CD14-positive monocyte (primary cell): ENCODE measurements at regions not wholly inside any gene's neighbourhood (a gene's known extent, or its start where the extent isn't known, plus 50 kb on each side); places are given as distances from the start of the nearest gene placed in this dataset.

ENCODE experiments used
- DNase-seq, 3 donors: peaks; one replicate each; pipeline ENCODE4 v3.0.0-alpha.2; 2011 to 2022
- H2AFZ ChIP-seq: 2 replicates; pipeline ENCODE4 v1.6.0; 2012; ENCODE audit warnings: mild to moderate bottlenecking, low read depth, low read length, inconsistent platforms; ENCODE audit not compliant: insufficient read depth, poor library complexity, severe bottlenecking
- H3K27ac ChIP-seq, 2 donors: 1 replicate in 1 of 2; 2 replicates in 1 of 2; pipeline ENCODE4 v1.5.1; 2012 to 2013; ENCODE audit warnings: low read length in 2 of 2, control low read depth in 1 of 2, inconsistent platforms in 1 of 2, low read depth in 1 of 2, mild to moderate bottlenecking in 1 of 2
- H3K27me3 ChIP-seq, 2 donors: one replicate each; pipeline versions ENCODE4 v1.6.0 to v1.6.1; 2011 to 2013; ENCODE audit warnings: low read length in 2 of 2; ENCODE audit not compliant: control insufficient read depth in 2 of 2, insufficient read depth in 2 of 2
- H3K36me3 ChIP-seq, 2 donors: replicated peaks in 1 of 2; 1 replicate in 1 of 2; 2 replicates in 1 of 2; pipeline versions ENCODE4 v1.5.1 to v1.6.1; 2012 to 2013; ENCODE audit warnings: low read length in 2 of 2, control low read depth in 1 of 2, inconsistent platforms in 1 of 2, mild to moderate bottlenecking in 1 of 2; ENCODE audit not compliant: insufficient read depth in 2 of 2, control insufficient read depth in 1 of 2
- H3K4me1 ChIP-seq, 2 donors: 1 replicate in 1 of 2; 2 replicates in 1 of 2; pipeline versions ENCODE4 v1.5.1 to v1.6.1; 2012 to 2013; ENCODE audit warnings: low read length in 2 of 2, control low read depth in 1 of 2, inconsistent platforms in 1 of 2, mild to moderate bottlenecking in 1 of 2, moderate library complexity in 1 of 2; ENCODE audit not compliant: insufficient read depth in 2 of 2, control insufficient read depth in 1 of 2
- H3K4me2 ChIP-seq: replicated peaks from 2 replicates; pipeline ENCODE3; 2012; ENCODE audit warnings: low read length, moderate library complexity, mild to moderate bottlenecking; ENCODE audit not compliant: poor library complexity, severe bottlenecking; ENCODE audit errors: extremely low read depth
- H3K4me3 ChIP-seq, 3 experiments: fragments of 200-600 bp in 1 of 3; sonication (generic) in 1 of 3; replicated peaks in 1 of 3; 1 replicate in 2 of 3; 2 replicates in 1 of 3; pipeline ENCODE4 v1.5.1; 2011 to 2013; ENCODE audit warnings: low read length in 3 of 3, mild to moderate bottlenecking in 3 of 3, control low read depth in 2 of 3, low read depth in 2 of 3, inconsistent platforms in 1 of 3, moderate library complexity in 1 of 3
- H3K79me2 ChIP-seq: 2 replicates; pipeline ENCODE4 v1.6.0; 2012; ENCODE audit warnings: mild to moderate bottlenecking, control low read depth, inconsistent platforms, low read length, moderate library complexity; ENCODE audit not compliant: insufficient read depth
- H3K9ac ChIP-seq: 2 replicates; pipeline ENCODE4 v1.6.0; 2017; ENCODE audit warnings: low read length, mild to moderate bottlenecking; ENCODE audit not compliant: insufficient read depth, poor library complexity, severe bottlenecking
- H3K9me3 ChIP-seq, 2 donors: replicated peaks in 1 of 2; 1 replicate in 1 of 2; 2 replicates in 1 of 2; pipeline versions ENCODE4 v1.5.1 to v1.6.1; 2012 to 2013; ENCODE audit warnings: low read length in 2 of 2, control low read depth in 1 of 2; ENCODE audit not compliant: control insufficient read depth in 1 of 2, insufficient read depth in 1 of 2
- H4K20me1 ChIP-seq: 2 replicates; pipeline ENCODE4 v1.6.0; 2012; ENCODE audit warnings: mild to moderate bottlenecking, low read length, control low read depth, moderate library complexity; ENCODE audit not compliant: insufficient read depth
- H3K27ac Mint-ChIP-seq, 7 donors: one replicate each; pipeline ENCODE4 v1.8.0; 2020; ENCODE audit warnings: mild to moderate bottlenecking in 7 of 7, mixed read lengths in 7 of 7, moderate library complexity in 6 of 7, inconsistent platforms in 2 of 7
- H3K27me3 Mint-ChIP-seq, 3 donors: one replicate each; pipeline ENCODE4 v1.8.0; 2021 to 2022; ENCODE audit warnings: low read depth in 3 of 3, mild to moderate bottlenecking in 3 of 3, mixed read lengths in 3 of 3, moderate library complexity in 3 of 3, inconsistent platforms in 1 of 3
- H3K36me3 Mint-ChIP-seq, 2 donors: one replicate each; pipeline ENCODE4 v1.8.0; 2020; ENCODE audit warnings: mixed read lengths in 2 of 2, inconsistent platforms in 1 of 2, mild to moderate bottlenecking in 1 of 2
- H3K4me1 Mint-ChIP-seq: one replicate; pipeline ENCODE4 v1.8.0; 2020; ENCODE audit warnings: mild to moderate bottlenecking, mixed read lengths
- H3K4me3 Mint-ChIP-seq, 2 donors: one replicate each; pipeline ENCODE4 v1.8.0; 2020; ENCODE audit warnings: mild to moderate bottlenecking in 2 of 2, mixed read lengths in 2 of 2, moderate library complexity in 1 of 2
- H3K9me3 Mint-ChIP-seq, 7 donors: one replicate each; pipeline ENCODE4 v1.8.0; 2020 to 2022; ENCODE audit warnings: mixed read lengths in 7 of 7, mild to moderate bottlenecking in 6 of 7, moderate library complexity in 6 of 7, inconsistent platforms in 2 of 7
- WGBS: methylation state at CpG from one replicate; pipeline ENCODE4 v1.1.5; 2013; ENCODE audit warnings: missing lambda C conversion rate; ENCODE audit not compliant: insufficient coverage; 5-methylcytosine and 5-hydroxymethylcytosine counted together
- intact Hi-C, 2 donors: fragments of 100-400 bp; cut with micrococcal nuclease; formaldehyde crosslinking; loops; one replicate each; pipeline versions ENCODE4 v1.15.0 to v1.15.1; 2023
- TF ChIP-seq, protein P1 (sequence below): fragments of 200-600 bp; IDR thresholded peaks from one replicate; pipeline ENCODE4 v1.8.0; 2022; ENCODE audit warnings: antibody characterized with exemption, mild to moderate bottlenecking

DNA sequence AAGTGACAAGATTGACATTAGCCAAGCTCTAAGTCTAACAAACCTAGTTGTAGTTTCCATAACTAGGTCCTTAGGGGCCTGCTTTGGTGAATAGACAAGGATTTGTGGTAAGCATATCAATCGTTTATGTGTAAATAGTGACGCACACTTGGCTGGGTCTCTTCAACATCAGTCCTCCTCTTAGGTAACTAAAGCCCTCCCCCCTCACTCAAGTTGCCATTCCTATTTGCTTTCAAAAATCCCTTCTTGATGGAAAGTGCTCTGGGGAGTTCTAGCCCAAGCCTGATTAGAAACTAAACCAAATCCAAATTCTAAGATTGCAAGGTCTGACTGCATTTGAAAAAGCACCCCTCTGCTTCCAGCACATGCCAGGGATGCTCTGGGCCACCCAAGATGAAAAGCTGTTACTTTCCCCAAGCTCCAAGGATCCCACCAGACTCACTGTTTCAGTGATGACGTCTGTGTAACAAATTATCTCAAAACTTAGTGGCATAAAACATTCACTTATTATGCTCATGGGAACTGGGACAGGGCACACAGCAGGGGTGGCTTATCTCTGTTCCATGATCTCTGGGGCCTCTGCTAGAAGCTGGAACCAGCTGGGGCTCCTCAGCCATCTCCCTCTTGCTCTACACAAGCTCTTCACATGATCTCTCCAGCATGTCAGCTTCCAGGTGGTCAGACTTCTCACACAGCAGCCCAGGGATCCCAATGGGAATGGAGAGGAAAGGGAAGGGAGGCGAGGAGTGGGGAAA lies 74.1 kb downstream of the RRAGC start:
- H3K27ac ChIP-seq = no peak overlapping the region
- no peaks in the 10 kb centered on the region for H3K79me2 ChIP-seq
- intact Hi-C loops = no loop called here
- peaks cover 20 to 35% of the 10 kb centered on the region in 2 donors for H3K27me3 ChIP-seq
- no peak overlapping the region for H3K27ac Mint-ChIP-seq
- H3K4me1 ChIP-seq = no peaks in the 10 kb centered on the region
- H3K9me3 ChIP-seq = no peaks in the 10 kb centered on the region
- no peak overlapping the region for H3K9ac ChIP-seq
- H3K27me3 Mint-ChIP-seq = peaks cover 42 to 68% (median 53%) of the 10 kb centered on the region in 3 donors
- TF ChIP-seq, protein P1, sequence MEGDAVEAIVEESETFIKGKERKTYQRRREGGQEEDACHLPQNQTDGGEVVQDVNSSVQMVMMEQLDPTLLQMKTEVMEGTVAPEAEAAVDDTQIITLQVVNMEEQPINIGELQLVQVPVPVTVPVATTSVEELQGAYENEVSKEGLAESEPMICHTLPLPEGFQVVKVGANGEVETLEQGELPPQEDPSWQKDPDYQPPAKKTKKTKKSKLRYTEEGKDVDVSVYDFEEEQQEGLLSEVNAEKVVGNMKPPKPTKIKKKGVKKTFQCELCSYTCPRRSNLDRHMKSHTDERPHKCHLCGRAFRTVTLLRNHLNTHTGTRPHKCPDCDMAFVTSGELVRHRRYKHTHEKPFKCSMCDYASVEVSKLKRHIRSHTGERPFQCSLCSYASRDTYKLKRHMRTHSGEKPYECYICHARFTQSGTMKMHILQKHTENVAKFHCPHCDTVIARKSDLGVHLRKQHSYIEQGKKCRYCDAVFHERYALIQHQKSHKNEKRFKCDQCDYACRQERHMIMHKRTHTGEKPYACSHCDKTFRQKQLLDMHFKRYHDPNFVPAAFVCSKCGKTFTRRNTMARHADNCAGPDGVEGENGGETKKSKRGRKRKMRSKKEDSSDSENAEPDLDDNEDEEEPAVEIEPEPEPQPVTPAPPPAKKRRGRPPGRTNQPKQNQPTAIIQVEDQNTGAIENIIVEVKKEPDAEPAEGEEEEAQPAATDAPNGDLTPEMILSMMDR = no peak
- WGBS = 100% methylated on average over 1 of the region's 4 CpGs
- H3K4me3 ChIP-seq = no peak overlapping the region
- peaks cover 8% of the 10 kb centered on the region for H3K4me1 Mint-ChIP-seq
- H3K4me3 Mint-ChIP-seq = no peak overlapping the region
- no peaks in the 10 kb centered on the region for H3K36me3 Mint-ChIP-seq
- DNase-seq = no peak
- no peaks in the 10 kb centered on the region for H3K9me3 Mint-ChIP-seq
- no peaks in the 10 kb centered on the region for H3K36me3 ChIP-seq
- H4K20me1 ChIP-seq = no peaks in the 10 kb centered on the region
- no peak overlapping the region for H2AFZ ChIP-seq
- no peak overlapping the region for H3K4me2 ChIP-seq

DNA sequence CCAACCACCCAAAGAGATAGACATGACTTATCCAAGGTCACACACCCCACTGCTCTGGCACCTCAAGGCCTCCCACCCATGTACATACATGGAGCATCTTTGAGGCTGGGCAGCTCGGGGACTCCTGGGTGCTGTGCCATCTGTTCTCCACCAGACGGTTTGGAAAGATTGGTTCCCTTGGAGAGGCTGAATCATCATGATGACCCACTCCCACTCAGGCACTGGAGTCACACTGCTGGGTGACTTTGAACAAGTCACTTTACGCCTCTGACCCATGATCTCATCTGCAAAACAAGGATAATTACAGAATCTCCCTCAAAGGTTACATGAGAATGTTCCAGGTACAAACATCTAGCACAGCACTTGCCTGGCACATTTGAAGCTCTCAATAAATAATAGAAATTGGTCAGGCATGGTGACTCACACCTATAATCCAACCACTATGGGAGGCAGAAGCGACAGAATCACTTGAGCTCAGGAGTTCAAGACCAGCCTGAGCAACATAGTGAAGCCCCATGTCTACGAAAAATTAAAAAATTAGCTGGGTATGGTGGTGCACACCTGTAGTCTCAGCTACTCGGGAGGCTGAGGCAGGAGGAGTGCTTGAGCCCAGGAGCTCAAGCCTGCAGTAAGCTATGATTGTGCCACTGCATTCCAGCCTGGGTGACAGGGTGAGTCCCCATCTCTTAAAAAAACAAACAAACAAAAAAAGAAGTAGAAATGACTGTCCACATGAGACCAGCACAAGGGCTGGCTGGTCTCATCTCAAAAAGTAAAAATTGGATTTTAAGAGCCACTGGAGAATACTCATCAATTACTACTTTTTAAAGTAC lies 74.9 kb downstream of the RRAGC start:
- 100% methylated on average over 3 of the region's 6 CpGs for whole genome bisulfite sequencing
- DNase-seq = no peak
- Histone ChIP-seq H4K20me1 (no peaks in the 10 kb centered on the region), H2AFZ (no peak overlapping the region), H3K27me3 (peaks cover 20 to 33% of the 10 kb centered on the region in 2 donors), H3K27ac (no peak overlapping the region), H3K36me3 (no peaks in the 10 kb centered on the region), H3K4me1 (no peaks in the 10 kb centered on the region), H3K79me2 (no peaks in the 10 kb centered on the region), H3K9me3 (no peaks in the 10 kb centered on the region), H3K9ac (no peak overlapping the region), H3K4me2 (no peak overlapping the region), H3K4me3 (no peak overlapping the region)
- TF ChIP-seq, protein P1 = no peak
- no peaks in the 10 kb centered on the region for H3K36me3 Mint-ChIP-seq
- peak overlapping the region in 1 of 2 donors; percentile 62 for H3K4me3 Mint-ChIP-seq
- intact Hi-C loops = no loop called here
- H3K4me1 Mint-ChIP-seq = peaks cover 4% of the 10 kb centered on the region
- peaks cover 41 to 68% (median 52%) of the 10 kb centered on the region in 3 donors for H3K27me3 Mint-ChIP-seq
- H3K27ac Mint-ChIP-seq = no peak overlapping the region
- H3K9me3 Mint-ChIP-seq = no peaks in the 10 kb centered on the region
